GM12891 (cell line): ENCODE measurements at regions not wholly inside any gene's neighbourhood (a gene's known extent, or its start where the extent isn't known, plus 50 kb on each side); places are given as distances from the start of the nearest gene placed in this dataset.

Experiments used
- POLR2A ChIP-seq: IDR thresholded peaks from 2 replicates; pipeline ENCODE4 v1.6.1; 2011; ENCODE audit warnings: low read depth, low read length, control low read depth
- POLR2AphosphoS5 ChIP-seq: IDR thresholded peaks from 2 replicates; pipeline ENCODE4 v1.6.1; 2011; ENCODE audit warnings: low read depth, low read length, control low read depth

- no peak for TF ChIP-seq POLR2AphosphoS5
- TF ChIP-seq POLR2A: no peak
These were observed 299.1 kb downstream of the DMAC1 start for GRCh38 chr9:7500521-7500920.
